Esophagus muscularis mucosa (tissue), 2 donors: ENCODE measurements at regions not wholly inside any gene's neighbourhood (a gene's known extent, or its start where the extent isn't known, plus 50 kb on each side); places are given as distances from the start of the nearest gene placed in this dataset.

Experiments used
- POLR2A ChIP-seq: fragments of 450-650 bp; IDR thresholded peaks from one replicate; pipeline ENCODE4 v1.6.1; 2017; ENCODE audit warnings: antibody characterized with exemption, moderate library complexity, mild to moderate bottlenecking, low read depth
- POLR2AphosphoS5 ChIP-seq, 2 donors: sonication (generic); formaldehyde crosslinking; IDR thresholded peaks; one replicate each; pipeline ENCODE4 v1.6.1; 2017; ENCODE audit warnings: antibody characterized with exemption in 2 of 2

GRCh38 chr2:237198164-237198855 lies 112.6 kb downstream of the COPS8 start:
- no peak for TF ChIP-seq POLR2AphosphoS5 (IDR thresholded peaks at IDR 0.05)
- TF ChIP-seq POLR2A, result no peak
